Activated CD4-positive, alpha-beta memory T cell treated with anti-CD3 and anti-CD28 coated beads for 36 hours (primary cell): ENCODE measurements at regions not wholly inside any gene's neighbourhood (a gene's known extent, or its start where the extent isn't known, plus 50 kb on each side); places are given as distances from the start of the nearest gene placed in this dataset.
A peak's percentile ranks its signal among the peaks of the same experiment; 100 is the strongest.
"Not testable (repeated sequence)": the region's sequence is repeated elsewhere in the genome, so short reads cannot be mapped to it uniquely, and the experiment has no call there.

ENCODE experiments used
- CTCF ChIA-PET: fragments of 350-600 bp; sonication (Branson Sonifier 250); formaldehyde crosslinking; loops from one replicate; lab custom pipeline; 2021; ENCODE audit warnings: antibody characterized with exemption, inconsistent platforms; lab: Charles Lee
- POLR2A ChIA-PET: fragments of 350-600 bp; sonication (Branson Sonifier 250); formaldehyde crosslinking; loops from one replicate; lab custom pipeline; 2021; ENCODE audit warnings: antibody characterized with exemption; lab: Charles Lee
- DNase-seq: peaks from one replicate; pipeline ENCODE4 v3.0.0-alpha.2; 2020
- H3K27ac Mint-ChIP-seq: one replicate; pipeline ENCODE4 v1.8.0; 2021; ENCODE audit warnings: mixed read lengths
- H3K27me3 Mint-ChIP-seq: one replicate; pipeline ENCODE4 v1.8.0; 2021; ENCODE audit warnings: mixed read lengths
- H3K36me3 Mint-ChIP-seq: one replicate; pipeline ENCODE4 v1.8.0; 2021; ENCODE audit warnings: mixed read lengths
- H3K4me1 Mint-ChIP-seq: one replicate; pipeline ENCODE4 v1.8.0; 2021; ENCODE audit warnings: low read depth, mixed read lengths
- H3K4me3 Mint-ChIP-seq: one replicate; pipeline ENCODE4 v1.8.0; 2021; ENCODE audit warnings: mild to moderate bottlenecking, mixed read lengths
- H3K9me3 Mint-ChIP-seq: one replicate; pipeline ENCODE4 v1.8.0; 2021; ENCODE audit warnings: mixed read lengths
- intact Hi-C: fragments of 100-400 bp; cut with micrococcal nuclease; formaldehyde crosslinking; loops from one replicate; pipeline ENCODE4 v1.15.1; 2023

- CTCF ChIA-PET, DNase-seq, H3K9me3 Mint-ChIP-seq, H3K4me3 Mint-ChIP-seq, intact Hi-C loops, POLR2A ChIA-PET, H3K4me1 Mint-ChIP-seq, H3K27me3 Mint-ChIP-seq, H3K36me3 Mint-ChIP-seq, H3K27ac Mint-ChIP-seq: not testable (repeated sequence)
Measured at GRCh38 chr15:30688684-30689083, 62.8 kb downstream of the ARHGAP11B start.

DNA sequence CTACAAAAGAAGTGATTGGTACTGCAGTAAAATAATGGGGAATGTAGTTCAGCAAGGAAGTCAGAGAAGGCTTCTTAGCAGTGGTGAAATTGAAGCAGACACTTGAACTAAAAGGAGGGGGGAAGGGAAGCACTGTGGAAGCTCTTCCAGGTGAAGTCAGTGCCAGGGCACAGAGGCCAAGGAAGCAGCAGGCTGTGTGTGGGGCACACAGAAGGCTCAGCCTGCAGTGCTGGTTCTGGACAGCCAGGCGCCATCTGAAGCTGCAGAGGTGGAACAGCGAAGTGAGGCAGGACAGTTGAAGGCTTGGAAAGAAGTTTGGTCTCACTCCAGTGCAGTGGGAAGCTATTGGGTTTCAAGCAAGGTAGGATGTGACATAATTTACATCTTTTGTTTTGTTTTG, 64.2 kb downstream of the ARHGAP11B start:
- POLR2A ChIA-PET, CTCF ChIA-PET: not testable (repeated sequence)

GRCh38 chr15:30695811-30696210, 69.9 kb downstream of the ARHGAP11B start:
- H3K4me3 Mint-ChIP-seq, CTCF ChIA-PET, POLR2A ChIA-PET, H3K27me3 Mint-ChIP-seq, intact Hi-C loops, H3K9me3 Mint-ChIP-seq, H3K4me1 Mint-ChIP-seq, DNase-seq, H3K27ac Mint-ChIP-seq, H3K36me3 Mint-ChIP-seq: not testable (repeated sequence)

More for the DNA sequence above, 64.2 kb downstream of the ARHGAP11B start:
- H3K27ac Mint-ChIP-seq, H3K27me3 Mint-ChIP-seq, H3K36me3 Mint-ChIP-seq, H3K9me3 Mint-ChIP-seq, DNase-seq, intact Hi-C loops, H3K4me1 Mint-ChIP-seq, H3K4me3 Mint-ChIP-seq: not testable (repeated sequence)

DNA sequence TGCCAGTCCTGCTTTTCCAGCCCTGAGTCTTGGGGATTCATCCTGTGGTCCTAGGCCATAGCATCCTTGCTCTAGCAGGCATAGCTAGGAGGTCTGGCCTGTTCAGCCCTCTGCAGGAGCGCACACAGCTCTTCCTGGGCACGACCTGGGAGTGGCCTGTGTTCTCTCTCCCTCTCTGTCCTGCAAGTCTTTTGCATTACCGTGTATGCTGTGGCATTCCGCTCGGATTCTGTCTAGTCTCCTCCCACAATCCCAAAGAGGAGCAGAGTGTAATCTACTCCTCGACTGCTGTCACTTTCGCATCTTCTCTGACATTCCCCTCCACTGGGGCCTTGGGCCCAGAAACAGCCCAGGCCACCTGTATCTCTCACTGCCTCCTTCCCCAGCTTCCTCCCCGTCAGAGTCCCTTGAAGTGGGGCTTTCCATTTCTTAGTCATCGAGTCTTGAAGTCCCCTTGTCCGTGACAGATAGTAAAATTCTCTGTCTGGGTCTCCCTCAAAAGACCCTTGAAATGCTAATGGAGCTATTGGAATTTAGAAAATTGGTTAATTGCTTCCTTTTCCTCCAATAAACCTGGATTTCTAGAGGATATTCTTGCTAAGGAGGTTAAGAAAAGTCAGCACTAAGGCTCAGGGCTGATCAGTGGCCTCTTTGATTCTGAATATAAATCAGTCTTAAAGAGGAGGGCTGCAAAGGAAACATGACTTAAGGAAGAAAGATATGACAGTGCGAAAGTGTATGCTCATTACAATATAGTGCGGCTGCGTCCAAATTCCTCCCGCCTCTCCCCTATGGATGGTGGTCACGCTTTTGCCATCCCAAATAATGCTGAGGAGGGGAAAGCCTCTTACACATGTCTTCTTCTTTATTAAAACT, 70.7 kb downstream of the ARHGAP11B start:
- intact Hi-C loops, CTCF ChIA-PET, H3K36me3 Mint-ChIP-seq, H3K9me3 Mint-ChIP-seq, POLR2A ChIA-PET, H3K4me3 Mint-ChIP-seq, H3K27me3 Mint-ChIP-seq, H3K4me1 Mint-ChIP-seq: not testable (repeated sequence)
- H3K27ac Mint-ChIP-seq = peak overlapping the region; percentile 43
- peak; percentile 24 for DNase-seq

GRCh38 chr15:30697315-30697685, 71.4 kb downstream of the ARHGAP11B start:
- CTCF ChIA-PET, H3K4me1 Mint-ChIP-seq, DNase-seq, H3K9me3 Mint-ChIP-seq, H3K4me3 Mint-ChIP-seq, H3K27me3 Mint-ChIP-seq, intact Hi-C loops, H3K27ac Mint-ChIP-seq, POLR2A ChIA-PET, H3K36me3 Mint-ChIP-seq: not testable (repeated sequence)

DNA sequence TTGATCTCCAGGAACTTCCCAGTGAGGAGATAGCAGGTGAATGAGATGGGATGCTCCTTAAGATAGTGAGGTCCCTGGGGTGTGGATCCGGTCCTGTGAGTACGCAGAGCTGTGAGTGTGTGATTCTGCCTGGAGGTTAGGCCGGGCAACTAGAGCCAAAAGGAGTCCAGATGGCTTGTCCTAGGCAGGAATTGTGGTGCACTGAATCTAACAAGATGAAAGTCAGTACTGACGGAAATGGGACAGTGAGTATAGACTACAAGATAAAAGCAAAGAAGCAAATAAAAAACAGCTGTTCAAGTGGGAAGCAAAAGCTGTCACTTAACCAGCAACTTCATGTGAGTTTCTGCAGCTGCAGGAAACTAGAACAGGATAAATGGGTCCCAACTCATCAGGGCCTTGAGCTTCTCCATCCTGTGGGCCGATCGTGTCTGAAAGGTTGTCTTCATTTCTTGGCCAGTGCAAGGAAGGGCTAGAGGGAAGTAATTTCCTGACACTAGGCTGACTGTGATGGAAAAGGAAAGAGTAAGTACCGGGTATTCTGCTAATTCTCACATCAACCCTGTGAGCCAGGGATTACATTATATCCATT, 74.2 kb downstream of the ARHGAP11B start:
- POLR2A ChIA-PET, H3K9me3 Mint-ChIP-seq, DNase-seq, H3K27ac Mint-ChIP-seq, intact Hi-C loops, CTCF ChIA-PET, H3K27me3 Mint-ChIP-seq, H3K4me1 Mint-ChIP-seq, H3K4me3 Mint-ChIP-seq, H3K36me3 Mint-ChIP-seq: not testable (repeated sequence)

DNA sequence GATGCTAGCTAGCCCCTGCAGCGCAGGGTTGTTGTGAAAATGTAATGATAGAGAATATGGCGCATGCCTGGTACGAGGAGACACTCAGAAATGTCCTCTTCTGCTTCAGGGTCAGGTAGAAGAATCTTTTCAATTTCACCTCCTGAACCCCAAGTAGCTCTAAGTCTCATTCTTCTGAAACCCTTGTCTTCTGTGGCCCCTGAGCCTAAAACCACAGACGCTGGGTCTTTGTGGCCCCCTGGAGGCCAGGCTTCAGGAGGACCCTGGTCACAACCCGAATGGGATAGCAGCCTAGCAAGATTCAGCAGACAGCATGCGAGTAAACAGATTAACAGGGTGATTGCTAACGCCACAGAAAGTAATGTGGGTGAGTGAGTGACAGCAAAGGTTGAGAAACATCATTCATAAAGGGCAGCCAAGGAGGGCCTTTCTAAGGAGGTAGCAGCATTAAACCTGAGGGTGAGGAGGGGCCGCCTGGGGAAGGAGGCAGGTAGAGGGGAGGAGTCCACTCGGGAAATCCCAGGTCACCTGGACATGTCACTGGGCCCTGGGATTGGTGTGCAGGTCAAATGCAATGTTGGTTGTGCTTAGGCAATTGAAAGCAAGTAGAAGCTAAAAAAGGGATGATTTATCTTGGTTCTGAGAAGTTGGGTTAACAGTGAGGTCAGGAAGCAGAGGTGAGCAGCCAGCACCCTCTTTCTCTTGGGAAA, 82.2 kb downstream of the ARHGAP11B start:
- DNase-seq, H3K27ac Mint-ChIP-seq, H3K36me3 Mint-ChIP-seq, POLR2A ChIA-PET, CTCF ChIA-PET, H3K27me3 Mint-ChIP-seq, H3K4me1 Mint-ChIP-seq, intact Hi-C loops, H3K9me3 Mint-ChIP-seq, H3K4me3 Mint-ChIP-seq: not testable (repeated sequence)

DNA sequence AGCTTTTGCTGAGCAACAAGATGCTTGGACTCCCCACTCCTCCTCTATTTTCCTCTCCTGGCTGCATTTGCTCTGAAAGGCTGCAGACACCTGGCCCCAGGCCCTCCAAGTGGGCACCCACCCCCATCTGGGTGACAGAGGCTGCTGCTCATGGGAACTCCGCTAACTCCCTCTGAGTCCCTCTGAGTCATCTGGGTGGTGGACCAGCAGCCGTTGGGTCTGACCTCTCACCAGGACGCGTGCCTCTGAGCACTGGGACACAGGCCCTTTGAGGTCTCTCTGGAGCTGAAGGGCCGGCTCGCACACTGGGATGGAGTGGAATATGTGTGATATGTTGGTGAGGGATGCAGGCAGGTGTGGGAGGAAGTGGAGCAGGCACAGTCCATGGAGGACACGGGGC, 82.9 kb downstream of the ARHGAP11B start:
- H3K36me3 Mint-ChIP-seq, H3K27ac Mint-ChIP-seq, H3K27me3 Mint-ChIP-seq, POLR2A ChIA-PET, intact Hi-C loops, H3K4me3 Mint-ChIP-seq, CTCF ChIA-PET, DNase-seq, H3K9me3 Mint-ChIP-seq, H3K4me1 Mint-ChIP-seq: not testable (repeated sequence)

- H3K4me1 Mint-ChIP-seq, H3K27me3 Mint-ChIP-seq, H3K27ac Mint-ChIP-seq, H3K9me3 Mint-ChIP-seq, DNase-seq, intact Hi-C loops, CTCF ChIA-PET, H3K4me3 Mint-ChIP-seq, POLR2A ChIA-PET: not testable (repeated sequence)
- H3K36me3 Mint-ChIP-seq = peaks cover 29% of the 10 kb centered on the region
Measured at GRCh38 chr15:30718038-30718643, 92.2 kb downstream of the ARHGAP11B start.

GRCh38 chr15:30719363-30719762, 93.4 kb downstream of the ARHGAP11B start:
- CTCF ChIA-PET = interaction anchor here (1.5 kb wide), 1 partner anchor 140 kb away, joined by 3 read pairs; no protein-coding TSS in a partner anchor
- H3K4me1 Mint-ChIP-seq, intact Hi-C loops, POLR2A ChIA-PET, DNase-seq, H3K9me3 Mint-ChIP-seq, H3K27ac Mint-ChIP-seq, H3K27me3 Mint-ChIP-seq, H3K4me3 Mint-ChIP-seq: not testable (repeated sequence)
- peaks cover 34% of the 10 kb centered on the region for H3K36me3 Mint-ChIP-seq

DNA sequence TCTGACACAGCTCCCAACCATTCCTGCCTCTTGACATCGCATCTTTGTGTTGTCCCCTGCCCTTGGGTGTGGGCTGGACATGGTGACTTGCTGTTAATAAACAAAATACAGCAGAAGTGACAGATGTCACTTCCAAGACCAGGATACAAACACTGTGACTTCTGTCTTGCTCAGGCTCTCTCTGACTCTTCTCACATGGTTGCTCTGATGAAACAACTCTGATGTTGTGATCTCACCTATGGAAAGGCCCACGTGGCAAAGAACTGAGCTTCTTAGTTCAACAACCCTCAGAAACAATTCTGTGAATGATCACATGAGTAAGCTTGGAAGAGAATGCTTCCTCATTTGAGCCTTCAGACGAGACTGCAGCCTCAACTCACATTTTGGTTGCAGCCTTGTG, 94.9 kb downstream of the ARHGAP11B start:
- POLR2A ChIA-PET = not testable (repeated sequence)

DNA sequence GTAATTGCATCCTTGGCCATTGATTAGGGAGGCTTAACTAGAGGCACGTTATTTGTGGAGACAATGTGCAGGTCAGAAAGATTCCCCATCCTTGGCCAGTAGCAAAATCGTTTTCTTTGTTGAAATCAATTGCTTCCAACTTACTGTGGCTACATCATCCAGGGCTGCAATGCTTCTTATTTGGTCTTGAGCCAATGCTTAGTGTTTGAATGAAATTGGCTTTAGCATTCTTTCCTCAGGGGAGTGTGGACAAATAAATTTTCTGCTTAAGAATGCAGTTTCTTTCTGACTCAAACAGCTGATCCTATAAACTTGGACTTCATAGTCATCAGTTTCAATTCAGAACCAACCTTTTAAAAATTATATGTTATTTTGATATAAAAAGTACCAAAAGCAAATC, 95.6 kb downstream of the ARHGAP11B start:
- CTCF ChIA-PET, H3K27ac Mint-ChIP-seq, H3K4me3 Mint-ChIP-seq, POLR2A ChIA-PET, intact Hi-C loops, H3K27me3 Mint-ChIP-seq, H3K9me3 Mint-ChIP-seq, DNase-seq, H3K4me1 Mint-ChIP-seq: not testable (repeated sequence)
- H3K36me3 Mint-ChIP-seq = peaks cover 39% of the 10 kb centered on the region

More for the DNA sequence above, 94.9 kb downstream of the ARHGAP11B start:
- H3K27ac Mint-ChIP-seq, DNase-seq, H3K9me3 Mint-ChIP-seq, H3K4me3 Mint-ChIP-seq, intact Hi-C loops, H3K27me3 Mint-ChIP-seq, H3K4me1 Mint-ChIP-seq: not testable (repeated sequence)
- peaks cover 35% of the 10 kb centered on the region for H3K36me3 Mint-ChIP-seq
- CTCF ChIA-PET = interaction anchor here (1.5 kb wide), 1 partner anchor 138 kb away, joined by 3 read pairs; no protein-coding TSS in a partner anchor
